ENCODE measurements at regions not wholly inside any gene's neighbourhood (a gene's known extent, or its start where the extent isn't known, plus 50 kb on each side); places are given as distances from the start of the nearest gene placed in this dataset.

DNA sequence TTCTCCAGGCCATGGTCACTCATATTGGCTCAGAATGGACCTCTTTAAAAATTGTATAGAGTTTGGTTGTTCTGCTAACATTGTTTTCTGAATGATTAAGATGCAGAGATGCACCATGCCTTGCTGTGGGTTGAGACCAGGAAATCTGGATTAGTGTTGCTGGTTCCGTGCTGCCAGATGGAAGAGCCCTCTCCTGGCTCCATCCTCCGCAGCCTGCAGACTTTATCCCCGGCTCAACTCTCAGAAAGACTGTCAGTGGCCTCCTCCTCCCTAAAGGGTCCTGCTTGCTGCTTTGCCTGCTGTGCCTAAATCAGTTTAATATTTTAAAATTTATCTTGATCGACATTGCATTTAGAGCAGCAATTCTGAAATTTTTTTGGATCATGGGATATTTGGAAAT is 196.7 kb downstream of the TENT4A start:
- no peak overlapping the region for H3K27ac ChIP-seq
- DNase-seq (ENCODE audit: low read depth, low spot score) = no peak

DNA sequence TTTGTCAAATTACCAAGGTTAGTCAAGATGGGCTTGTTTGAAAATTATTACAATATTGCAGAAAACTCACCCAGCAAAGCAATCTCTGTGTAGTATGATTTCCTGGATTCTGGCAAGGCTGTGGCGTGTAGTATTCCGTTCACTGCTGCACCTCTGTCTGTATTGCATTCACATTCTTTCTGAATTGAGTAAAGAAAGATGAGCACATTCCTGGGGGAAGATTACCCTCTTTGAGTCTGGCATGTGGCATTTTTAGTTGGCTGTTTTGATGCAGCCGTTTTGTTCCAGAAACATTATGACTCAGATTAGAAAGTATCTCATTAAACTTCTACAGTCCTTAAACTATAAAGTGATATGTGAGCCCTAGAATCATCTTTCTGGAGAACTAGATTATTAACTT is 197.7 kb downstream of the TENT4A start:
- DNase-seq (ENCODE audit: low read depth, low spot score) = no peak
- no peak overlapping the region for H3K27ac ChIP-seq

DNA sequence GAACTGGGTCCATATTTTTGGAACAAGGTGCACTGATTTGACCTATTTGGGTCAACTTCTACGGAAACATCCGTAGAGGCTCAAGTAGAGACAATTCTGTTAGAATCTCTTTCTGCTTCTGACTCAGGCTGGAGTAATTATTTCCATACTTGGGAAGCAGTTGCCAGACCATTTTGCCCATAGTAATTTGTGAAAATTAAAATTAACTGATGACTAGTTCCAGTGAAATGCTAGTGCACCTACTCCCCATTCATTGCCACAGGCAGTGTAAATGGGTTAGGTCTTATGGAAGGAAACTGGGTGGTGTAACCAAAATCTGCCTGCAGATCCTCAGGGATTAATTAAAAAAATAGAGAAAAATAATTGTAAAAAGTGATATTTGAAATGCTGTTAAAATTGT is 201.1 kb downstream of the TENT4A start:
- no peak overlapping the region for H3K27ac ChIP-seq
- DNase-seq (ENCODE audit: low read depth, low spot score) = no peak

DNA sequence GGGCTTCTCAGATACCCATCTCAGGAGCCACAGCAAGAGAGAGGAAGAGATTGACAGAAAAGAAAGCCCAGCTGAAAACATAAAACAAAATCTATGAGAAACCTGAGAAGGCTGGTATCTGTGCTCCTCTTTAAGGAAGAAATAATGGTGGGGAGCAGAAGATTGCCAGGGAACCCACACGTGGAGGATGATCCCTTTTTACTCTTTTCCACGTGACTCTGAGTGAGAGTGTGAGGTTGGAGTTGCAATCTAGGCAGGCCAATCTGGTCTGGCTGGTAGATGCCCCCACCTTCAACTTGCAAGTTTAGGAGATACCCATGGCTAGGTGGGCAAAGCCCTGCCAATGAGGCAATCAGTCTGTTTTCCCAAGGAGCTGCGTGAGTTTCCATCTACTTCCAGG is 202.3 kb downstream of the TENT4A start:
- no peak for DNase-seq (ENCODE audit: low read depth, low spot score)
- H3K27ac ChIP-seq = no peak overlapping the region

DNA sequence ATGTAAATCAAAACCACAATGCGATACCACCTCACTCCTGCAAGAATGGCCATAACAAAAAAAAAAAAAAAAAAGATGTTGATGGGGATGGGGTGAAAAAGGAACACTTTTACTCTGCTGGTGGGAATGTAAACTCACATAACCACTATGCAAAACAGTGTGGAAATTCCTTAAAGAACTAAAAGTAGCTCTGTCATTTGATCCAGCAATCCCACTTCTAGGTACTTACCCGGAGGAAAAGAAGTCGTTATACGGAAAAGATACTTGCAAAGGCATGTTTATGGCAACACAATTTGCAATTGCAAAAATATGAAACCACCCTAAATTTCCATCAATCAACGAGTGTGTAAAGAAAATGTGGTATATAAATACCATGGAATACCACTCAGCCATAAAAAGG is 205.0 kb downstream of the TENT4A start:
- no peak for DNase-seq (ENCODE audit: low read depth, low spot score)
- H3K27ac ChIP-seq = no peak overlapping the region

DNA sequence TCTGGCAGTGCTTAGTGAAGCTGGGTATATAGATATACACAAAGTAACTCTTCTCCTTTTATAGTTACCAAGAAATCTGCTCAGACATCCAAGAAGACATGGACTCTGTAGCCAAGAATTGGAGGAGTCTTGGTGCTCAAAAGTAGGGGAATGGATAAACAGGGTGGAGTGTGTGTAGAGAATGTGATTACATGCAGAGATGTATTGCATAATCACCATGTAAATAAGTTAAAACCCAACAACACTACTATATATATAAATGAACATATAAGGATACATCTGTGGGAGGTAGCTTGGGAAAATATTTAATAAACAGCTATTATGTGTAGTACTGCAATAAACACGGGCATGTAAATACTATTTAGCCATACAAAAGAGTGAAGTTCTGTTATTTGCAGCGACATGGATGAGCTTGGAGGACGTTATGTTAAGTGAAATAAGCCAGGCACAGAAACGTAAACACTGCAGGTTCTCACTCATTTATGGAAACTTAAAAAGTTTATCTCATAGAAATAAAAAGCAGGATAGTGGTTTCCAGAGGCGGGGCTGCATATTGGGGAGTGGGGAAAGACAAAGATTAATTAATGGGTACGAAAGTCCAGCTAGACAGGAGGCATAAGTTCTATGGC is 207.5 kb downstream of the TENT4A start:
- H3K27ac ChIP-seq = no peak overlapping the region
- DNase-seq (ENCODE audit: low read depth, low spot score) = no peak

DNA sequence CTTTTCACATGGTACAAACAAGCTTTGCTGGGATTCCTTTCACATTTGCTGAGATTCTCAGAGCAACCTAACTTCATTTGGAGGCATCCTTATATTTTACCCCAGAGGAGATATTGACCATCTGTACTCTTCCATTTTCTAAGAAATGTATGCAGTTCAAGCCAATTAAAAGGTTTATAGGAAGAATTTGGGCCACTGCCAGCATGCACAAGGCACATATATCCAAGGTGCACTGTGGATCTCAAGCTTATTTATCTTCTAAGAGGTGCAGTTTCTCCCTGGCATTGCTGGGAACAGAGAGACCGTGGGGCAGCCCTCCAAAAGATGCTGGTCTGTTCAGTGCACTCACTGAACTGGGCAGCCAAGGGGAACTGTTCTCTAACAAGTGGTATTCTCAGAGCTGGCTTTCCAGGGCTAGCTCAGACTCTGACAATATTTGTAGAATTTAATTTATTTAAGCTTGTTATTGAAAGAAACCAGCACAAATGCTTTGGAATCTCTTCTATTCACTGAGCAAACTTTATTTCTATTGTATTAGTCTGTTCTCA is 213.3 kb downstream of the TENT4A start:
- no peak for DNase-seq (ENCODE audit: low read depth, low spot score)

DNA sequence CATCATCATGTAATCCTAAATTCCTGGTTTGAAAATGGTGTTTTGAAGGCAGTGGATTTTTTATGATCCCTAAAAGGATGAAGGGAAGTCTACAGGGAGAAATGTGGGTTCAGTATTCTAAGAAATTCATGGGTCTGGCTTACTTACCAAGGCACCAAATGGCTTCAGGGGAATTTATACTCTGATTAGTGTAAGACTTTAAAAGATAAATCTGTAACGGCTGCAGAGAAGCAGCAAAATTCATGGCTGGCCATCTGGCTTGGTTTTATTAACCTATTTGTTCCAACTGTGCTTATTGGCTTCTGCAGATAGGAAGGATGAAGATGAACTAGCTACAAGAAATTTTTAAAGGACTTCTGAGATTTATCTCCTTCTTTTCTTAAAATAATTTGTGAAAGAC is 222.8 kb downstream of the TENT4A start:
- no peak for DNase-seq (ENCODE audit: low read depth, low spot score)
- no peak overlapping the region for H3K27ac ChIP-seq

More for the DNA sequence above, 213.3 kb downstream of the TENT4A start:
- H3K27ac ChIP-seq = no peak overlapping the region

DNA sequence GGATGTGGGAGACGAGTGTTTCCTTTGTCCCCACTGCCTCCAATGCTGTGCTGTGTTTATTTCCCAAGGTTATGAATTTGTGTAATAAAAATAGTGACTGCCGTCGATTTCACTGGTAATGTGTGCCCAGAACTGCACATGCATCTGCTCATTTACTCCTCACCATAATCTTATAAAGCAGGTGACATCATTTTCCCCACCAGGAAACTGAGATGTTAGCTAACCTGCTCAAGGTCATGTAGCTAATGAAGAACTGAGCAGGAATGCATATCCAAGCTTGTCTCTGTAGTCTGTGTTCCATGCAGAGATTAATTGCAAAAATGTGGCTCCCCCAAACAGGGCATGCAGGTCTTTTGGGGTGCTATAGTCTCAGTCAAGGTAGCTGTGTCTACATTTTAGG is 224.4 kb downstream of the TENT4A start:
- H3K27ac ChIP-seq = no peak overlapping the region
- DNase-seq (ENCODE audit: low read depth, low spot score) = no peak

DNA sequence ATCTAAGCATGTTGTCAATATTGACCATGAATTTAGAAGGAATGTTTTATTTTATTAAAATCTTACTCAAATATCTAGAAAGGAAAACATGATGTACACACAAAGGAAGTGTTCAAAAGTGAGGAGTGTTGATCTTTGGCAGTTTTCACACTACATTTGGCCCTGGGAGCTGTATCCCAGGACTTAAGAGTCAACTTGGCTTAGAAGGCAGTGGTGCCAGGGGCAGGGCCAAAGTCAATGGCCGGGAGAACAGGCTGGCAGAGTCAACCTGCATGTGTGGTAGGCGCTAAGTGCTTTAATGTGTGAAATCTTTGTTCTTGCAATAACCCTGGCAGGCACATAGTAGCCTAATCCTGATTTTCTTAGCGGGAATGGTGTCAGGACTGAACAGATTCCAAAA is 228.4 kb downstream of the TENT4A start:
- DNase-seq (ENCODE audit: low read depth, low spot score) = no peak
- no peak overlapping the region for H3K27ac ChIP-seq

DNA sequence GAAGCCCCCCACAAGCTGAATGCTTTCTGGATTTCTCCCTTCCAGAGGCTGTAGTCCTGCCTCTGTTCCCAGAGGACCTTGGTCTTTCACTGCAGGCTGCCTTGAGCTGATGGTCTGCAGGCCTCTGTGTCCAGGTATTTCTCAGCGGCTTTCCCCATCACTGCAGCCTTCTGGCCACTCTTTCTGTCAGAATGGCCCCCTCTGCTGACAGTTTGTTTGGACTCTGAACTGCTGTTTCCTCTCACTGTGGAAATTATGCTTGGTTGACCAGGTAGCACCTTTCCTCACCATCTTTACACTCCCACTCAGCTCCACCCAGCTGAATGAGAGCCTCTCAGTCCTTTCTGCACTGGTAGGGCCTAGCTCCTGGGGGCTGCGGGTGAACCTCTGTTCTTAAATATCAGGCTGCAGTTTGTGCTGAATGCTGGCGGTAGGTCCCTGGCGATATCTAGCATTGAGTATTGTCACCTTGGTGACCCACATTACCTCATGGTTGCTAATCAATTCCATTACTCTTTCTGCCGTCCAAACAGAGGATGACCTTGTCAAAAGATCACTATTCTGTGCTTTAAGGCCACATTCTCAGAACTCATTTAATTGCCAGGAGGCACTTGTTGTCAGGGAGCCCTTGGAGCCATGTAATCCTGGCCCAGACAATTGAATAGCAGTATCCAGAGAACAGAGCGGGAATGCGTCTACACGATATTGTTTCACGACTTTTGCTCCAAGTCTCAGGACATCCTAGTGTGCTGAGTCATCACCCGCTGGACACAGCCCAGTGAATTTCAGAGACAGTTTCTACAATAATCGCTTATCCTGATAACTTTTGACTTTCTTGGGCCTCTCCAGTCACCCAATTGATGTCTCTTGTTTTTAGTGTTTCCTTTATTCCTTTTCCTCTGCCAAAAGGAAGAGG is 230.2 kb downstream of the TENT4A start:
- DNase-seq (ENCODE audit: low read depth, low spot score) = no peak

DNA sequence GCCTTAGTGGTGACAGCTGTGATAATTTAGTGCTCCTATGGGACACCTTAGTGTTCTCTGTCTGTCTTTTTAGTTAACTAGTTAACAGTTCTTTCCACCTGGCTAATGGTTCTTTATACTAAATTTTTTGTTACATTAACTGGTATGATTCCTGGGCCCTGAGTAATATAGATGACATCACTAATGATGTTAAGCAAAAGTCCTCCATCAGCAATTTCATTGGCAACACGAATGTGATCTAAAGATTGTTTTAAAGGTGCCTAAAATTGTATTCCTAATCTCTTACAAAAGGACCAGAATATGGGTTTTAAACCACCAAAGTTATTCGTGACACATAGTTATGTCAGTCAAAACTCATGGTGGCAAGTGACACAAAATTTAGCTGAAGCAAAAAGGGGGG is 235.3 kb downstream of the TENT4A start:
- DNase-seq (ENCODE audit: low read depth, low spot score) = no peak
- H3K27ac ChIP-seq = no peak overlapping the region

More for the DNA sequence above, 230.2 kb downstream of the TENT4A start:
- H3K27ac ChIP-seq = no peak overlapping the region

DNA sequence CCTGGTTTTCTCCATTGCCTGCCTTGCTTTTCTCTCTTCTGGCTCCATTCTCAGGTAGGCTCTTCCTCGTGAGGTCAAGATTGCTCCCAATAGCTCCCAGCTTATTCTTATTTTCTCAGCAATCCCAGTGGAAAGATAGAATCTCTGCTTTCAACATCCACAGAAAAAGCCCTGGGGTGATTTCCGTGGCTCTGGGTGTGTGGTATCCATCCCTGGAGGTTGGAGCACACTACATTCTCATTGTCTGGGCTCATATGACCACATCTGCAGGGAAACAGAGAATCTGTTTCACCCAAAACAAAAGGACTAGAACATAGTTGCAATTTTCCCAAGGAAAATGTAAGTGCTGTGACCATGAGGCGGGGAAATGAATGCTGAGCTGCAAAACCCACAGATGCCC is 236.0 kb downstream of the TENT4A start:
- no peak overlapping the region for H3K27ac ChIP-seq
- DNase-seq (ENCODE audit: low read depth, low spot score) = no peak

DNA sequence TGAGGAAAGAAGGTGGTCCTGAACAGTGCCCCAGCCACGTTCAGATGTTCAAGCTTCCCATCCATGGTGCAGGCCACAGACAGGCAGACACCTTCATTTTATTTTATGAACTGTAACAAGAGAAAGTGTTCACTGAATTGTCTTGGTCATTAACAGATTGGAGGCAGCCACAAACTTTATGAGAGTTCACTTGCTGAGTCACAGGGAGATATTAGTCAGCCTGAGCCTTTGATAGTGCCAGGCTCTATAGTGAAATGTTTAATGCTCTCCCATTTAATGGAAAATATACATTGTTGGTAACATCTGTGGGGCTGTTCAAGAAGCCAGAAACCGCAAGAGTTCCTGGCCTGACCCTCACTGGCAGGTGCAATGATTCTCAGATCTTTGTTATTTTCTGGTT is 237.0 kb downstream of the TENT4A start:
- no peak for DNase-seq (ENCODE audit: low read depth, low spot score)
- H3K27ac ChIP-seq = no peak overlapping the region

DNA sequence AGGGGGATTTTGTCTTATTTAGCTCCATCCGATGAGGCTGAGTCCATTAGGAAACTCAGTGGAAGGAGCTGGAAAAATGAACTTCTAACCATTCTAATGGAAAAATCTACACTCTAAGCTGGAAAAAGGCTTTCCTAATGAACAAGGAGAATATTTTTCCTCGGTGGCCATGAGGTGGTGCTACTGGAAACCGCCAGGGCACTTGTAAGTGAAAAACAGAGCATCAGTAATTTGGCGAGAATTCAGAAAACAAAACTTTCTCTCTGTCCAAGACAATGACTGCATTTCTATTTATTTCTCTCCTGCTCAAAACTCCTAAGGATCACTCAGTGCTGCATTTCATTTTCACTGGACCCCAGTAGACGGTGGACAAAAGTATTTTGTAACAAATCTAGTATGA is 237.6 kb downstream of the TENT4A start:
- no peak overlapping the region for H3K27ac ChIP-seq
- no peak for DNase-seq (ENCODE audit: low read depth, low spot score)

DNA sequence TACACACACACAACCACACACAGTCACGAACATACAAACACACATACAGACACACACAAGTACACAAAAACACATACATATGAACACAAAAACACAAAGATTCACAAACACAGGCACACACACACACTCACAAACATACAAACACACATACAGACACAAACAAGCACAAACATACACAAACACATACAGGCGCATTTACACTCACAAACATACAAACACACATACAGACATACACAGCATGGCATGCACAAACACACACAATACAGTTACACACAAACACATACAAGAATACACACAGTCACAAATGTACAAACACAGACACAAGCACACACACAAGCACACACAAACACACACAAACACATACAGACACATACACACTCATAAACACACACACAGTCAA is 247.9 kb downstream of the TENT4A start:
- no peak for DNase-seq (ENCODE audit: low read depth, low spot score)
- no peak overlapping the region for H3K27ac ChIP-seq

DNA sequence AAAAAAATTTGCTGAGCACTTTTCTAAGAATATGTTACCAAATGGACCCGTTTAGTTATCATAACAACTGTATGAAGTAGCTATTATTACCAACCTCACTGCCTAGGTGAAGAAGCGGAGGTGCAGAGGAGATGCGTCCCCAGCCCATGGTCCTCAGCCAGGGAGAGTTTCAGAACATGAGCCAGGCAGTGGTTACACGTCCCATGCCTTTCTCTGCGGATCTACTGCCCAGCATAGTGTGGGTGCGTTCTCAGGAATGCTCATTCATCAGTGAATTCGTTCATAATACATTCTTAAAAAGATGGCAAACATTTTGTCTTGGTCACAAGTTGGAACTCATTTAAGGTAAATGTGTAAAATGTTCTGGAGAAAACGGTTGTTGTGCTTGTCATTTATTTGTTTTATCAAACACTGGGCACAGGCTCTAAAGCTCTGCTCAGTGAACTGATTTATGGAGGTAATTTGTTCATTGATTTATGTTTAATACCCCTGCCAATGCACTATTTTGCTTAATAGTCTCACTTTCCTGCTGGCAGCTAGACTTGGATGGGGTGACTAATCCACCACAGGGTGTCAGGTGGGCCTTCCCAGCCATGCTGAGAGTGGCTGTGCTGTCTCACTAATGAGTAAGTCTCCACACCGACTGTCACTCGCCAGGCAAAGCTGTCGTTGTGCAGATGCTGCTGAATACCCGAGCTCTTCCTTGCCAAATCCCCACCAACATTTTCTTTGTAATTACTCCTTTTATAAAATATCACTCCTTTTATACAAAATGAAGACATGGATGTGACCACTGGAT is 248.8 kb downstream of the TENT4A start:
- no peak overlapping the region for H3K27ac ChIP-seq
- no peak for DNase-seq (ENCODE audit: low read depth, low spot score)

DNA sequence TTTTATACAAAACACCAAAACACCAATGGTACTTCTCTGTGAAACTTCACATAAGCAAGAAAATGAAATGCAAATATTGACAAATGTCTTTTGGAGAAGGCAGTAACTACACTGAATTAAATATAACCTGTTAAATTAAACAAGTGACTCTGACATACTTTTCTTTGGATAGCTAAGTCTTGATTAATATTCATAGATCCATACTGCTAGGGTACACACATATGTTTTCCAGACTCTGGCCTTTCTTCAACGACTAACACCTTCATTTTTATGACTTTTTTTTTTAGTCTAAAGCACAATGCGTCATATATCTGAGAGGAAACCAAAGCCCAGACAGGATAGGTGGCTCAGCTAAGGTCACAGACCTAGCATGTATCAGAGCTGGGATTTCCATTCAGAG is 263.7 kb downstream of the TENT4A start:
- H3K27ac ChIP-seq = no peak overlapping the region
- DNase-seq (ENCODE audit: low read depth, low spot score) = no peak

DNA sequence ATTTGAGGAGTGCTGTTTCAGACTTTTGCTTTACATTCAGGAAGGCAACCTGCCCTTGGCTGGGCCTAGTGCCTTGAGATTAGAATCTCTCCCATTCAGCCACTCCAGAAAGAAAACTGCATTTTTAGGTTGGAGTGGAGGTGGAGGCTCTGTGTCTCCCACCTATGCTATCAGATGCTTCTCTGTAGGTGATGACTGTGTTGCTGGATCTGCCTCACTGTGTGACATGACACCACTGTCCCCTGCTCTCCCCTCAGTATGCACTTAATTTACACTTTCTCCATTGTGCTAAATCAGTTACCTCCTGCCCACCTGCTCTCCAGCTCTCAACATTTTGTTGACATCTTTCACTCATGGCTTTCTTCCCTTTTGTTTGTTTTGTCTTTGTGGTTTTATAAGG is 265.8 kb downstream of the TENT4A start:
- no peak for DNase-seq (ENCODE audit: low read depth, low spot score)
- H3K27ac ChIP-seq = no peak overlapping the region

DNA sequence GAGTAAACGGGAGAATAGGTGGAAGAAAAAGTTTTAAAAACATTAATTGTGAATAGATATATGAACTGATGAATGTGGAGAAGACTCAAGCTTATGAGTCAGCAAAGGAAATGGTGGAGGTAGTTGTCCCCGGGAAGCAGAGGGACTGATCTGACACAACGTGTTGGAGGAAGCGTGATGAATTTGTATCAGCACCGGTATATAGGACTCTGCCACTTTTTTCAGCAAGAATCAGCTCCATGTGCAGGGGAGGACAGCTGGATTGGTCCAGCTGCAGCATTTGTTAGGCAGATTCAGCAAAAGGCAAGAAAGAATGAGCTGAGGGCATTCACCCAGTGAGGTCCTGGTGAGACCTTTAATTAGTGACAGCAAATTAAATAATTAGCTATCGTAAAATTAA is 276.0 kb downstream of the TENT4A start:
- DNase-seq (ENCODE audit: low read depth, low spot score) = no peak
- H3K27ac ChIP-seq = no peak overlapping the region

DNA sequence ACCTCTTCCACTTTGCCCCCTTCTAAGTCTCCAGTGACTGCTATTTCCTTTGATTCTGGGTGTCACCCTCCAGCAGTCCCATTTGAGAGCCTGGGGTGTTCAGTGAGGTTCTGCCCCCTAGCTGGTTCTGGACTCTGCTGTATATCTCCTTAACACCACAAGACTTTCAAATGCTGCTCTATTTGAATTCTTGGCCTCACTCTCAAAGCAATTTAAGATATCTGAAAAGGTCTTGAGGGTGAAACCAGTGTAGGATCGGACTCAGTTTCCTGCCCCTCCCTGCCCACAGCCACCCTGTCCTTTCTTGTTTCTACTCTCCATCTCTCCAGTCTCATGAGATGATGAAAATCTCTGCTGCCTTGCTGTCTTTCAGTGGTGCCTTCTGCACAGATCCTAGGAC is 280.9 kb downstream of the TENT4A start:
- H3K27ac ChIP-seq = no peak overlapping the region
- no peak for DNase-seq (ENCODE audit: low read depth, low spot score)

Data from epithelial cell of prostate (primary cell).